ENCODE measurements at regions not wholly inside any gene's neighbourhood (a gene's known extent, or its start where the extent isn't known, plus 50 kb on each side); places are given as distances from the start of the nearest gene placed in this dataset.

- no peak overlapping the region for H3K4me3 ChIP-seq
- H3K27me3 ChIP-seq = no peaks in the 10 kb centered on the region
- intact Hi-C loops (cut with DNase I) = no loop called here
- no peak overlapping the region for H3K27ac ChIP-seq (replicated peaks in 1 of 4)
- no peaks in the 10 kb centered on the region for H3K36me3 ChIP-seq
- no peak for TF ChIP-seq CTCF (IDR thresholded peaks at IDR 0.05)
- no peak for TF ChIP-seq POLR2AphosphoS5 (IDR thresholded peaks at IDR 0.05)
- TF ChIP-seq POLR2A (IDR thresholded peaks at IDR 0.05; ENCODE audit: low read depth) = no peak
- no peak for TF ChIP-seq EP300 (IDR thresholded peaks at IDR 0.05)
- DNase-seq (ENCODE audit: extremely low spot score) = no peak
- H3K4me1 ChIP-seq = peaks cover 0 to 5% (median 2%) of the 10 kb centered on the region in 4 donors
- H3K9me3 ChIP-seq = no peaks in the 10 kb centered on the region
- 37% methylated on average over 8 of the region's 9 CpGs for WGBS
Measured at GRCh38 chr10:104521901-104522694, 119.0 kb upstream of the SORCS3 start.

- DNase-seq (ENCODE audit: extremely low spot score) = no peak
- intact Hi-C loops (cut with DNase I) = no loop called here
- H3K36me3 ChIP-seq = no peaks in the 10 kb centered on the region
- no peaks in the 10 kb centered on the region for H3K9me3 ChIP-seq
- no peak overlapping the region for H3K4me3 ChIP-seq
- H3K27ac ChIP-seq (replicated peaks in 1 of 4) = no peak overlapping the region
- TF ChIP-seq EP300 (IDR thresholded peaks at IDR 0.05) (no peak), CTCF (IDR thresholded peaks at IDR 0.05) (no peak), POLR2AphosphoS5 (IDR thresholded peaks at IDR 0.05) (no peak), POLR2A (IDR thresholded peaks at IDR 0.05; ENCODE audit: low read depth) (no peak)
- peaks cover 0 to 5% (median 2%) of the 10 kb centered on the region in 4 donors for H3K4me1 ChIP-seq
- 96% methylated on average over 2 of the region's 2 CpGs for WGBS
- H3K27me3 ChIP-seq = no peaks in the 10 kb centered on the region
Measured at GRCh38 chr10:104526188-104526587, 114.9 kb upstream of the SORCS3 start.

- no peak for DNase-seq (ENCODE audit: extremely low spot score)
- no peak for TF ChIP-seq CTCF (IDR thresholded peaks at IDR 0.05)
- WGBS = 74% methylated on average over 1 of the region's 1 CpG
- intact Hi-C loops (cut with DNase I) = no loop called here
- H3K36me3 ChIP-seq = no peaks in the 10 kb centered on the region
- H3K9me3 ChIP-seq = no peaks in the 10 kb centered on the region
- H3K4me3 ChIP-seq = no peak overlapping the region
- H3K4me1 ChIP-seq = peaks cover 0 to 3% (median 1%) of the 10 kb centered on the region in 4 donors
- no peak overlapping the region for H3K27ac ChIP-seq (replicated peaks in 1 of 4)
- H3K27me3 ChIP-seq = no peaks in the 10 kb centered on the region
Measured at GRCh38 chr10:104527013-104527412, 114.1 kb upstream of the SORCS3 start.

- Histone ChIP-seq H3K4me3 (no peak overlapping the region), H3K27ac (replicated peaks in 1 of 4) (no peak overlapping the region), H3K36me3 (no peaks in the 10 kb centered on the region), H3K4me1 (no peaks in the 10 kb centered on the region), H3K27me3 (no peaks in the 10 kb centered on the region), H3K9me3 (no peaks in the 10 kb centered on the region)
- 41% methylated on average over 3 of the region's 3 CpGs for WGBS
- intact Hi-C loops (cut with DNase I) = no loop called here
- TF ChIP-seq POLR2AphosphoS5 (IDR thresholded peaks at IDR 0.05) = no peak
- no peak for TF ChIP-seq POLR2A (IDR thresholded peaks at IDR 0.05; ENCODE audit: low read depth)
- TF ChIP-seq CTCF (IDR thresholded peaks at IDR 0.05) = no peak
- no peak for TF ChIP-seq EP300 (IDR thresholded peaks at IDR 0.05)
- no peak for DNase-seq (ENCODE audit: extremely low spot score)
Measured at GRCh38 chr10:104540181-104540580, 100.9 kb upstream of the SORCS3 start.

GRCh38 chr10:104541820-104542219 lies 99.3 kb upstream of the SORCS3 start:
- no peaks in the 10 kb centered on the region for H3K36me3 ChIP-seq
- intact Hi-C loops (cut with DNase I) = no loop called here

More at GRCh38 chr10:104541820-104542219, 99.3 kb upstream of the SORCS3 start:
- no peaks in the 10 kb centered on the region for H3K4me1 ChIP-seq
- H3K27me3 ChIP-seq = no peaks in the 10 kb centered on the region
- no peak overlapping the region for H3K27ac ChIP-seq (replicated peaks in 1 of 4)
- TF ChIP-seq POLR2AphosphoS5 (IDR thresholded peaks at IDR 0.05) = no peak
- no peak for TF ChIP-seq CTCF (IDR thresholded peaks at IDR 0.05)
- no peak for TF ChIP-seq POLR2A (IDR thresholded peaks at IDR 0.05; ENCODE audit: low read depth)
- no peak for TF ChIP-seq EP300 (IDR thresholded peaks at IDR 0.05)
- no peak for DNase-seq (ENCODE audit: extremely low spot score)
- no peak overlapping the region for H3K4me3 ChIP-seq
- 66% methylated on average over 4 of the region's 4 CpGs for WGBS
- H3K9me3 ChIP-seq = no peaks in the 10 kb centered on the region
